GM10266 (cell line): ENCODE measurements at regions not wholly inside any gene's neighbourhood (a gene's known extent, or its start where the extent isn't known, plus 50 kb on each side); places are given as distances from the start of the nearest gene placed in this dataset.
"Not testable (repeated sequence)": the region's sequence is repeated elsewhere in the genome, so short reads cannot be mapped to it uniquely, and the experiment has no call there.

Experiments
- DNase-seq: peaks from one replicate; pipeline ENCODE4 v3.0.0; 2012; ENCODE audit errors: extremely low spot score
- CTCF ChIP-seq: IDR thresholded peaks from 2 replicates; pipeline ENCODE4 v1.5.1; 2012; ENCODE audit warnings: mild to moderate bottlenecking, low read depth; ENCODE audit not compliant: control insufficient read depth, insufficient read depth; ENCODE audit errors: missing control alignments

- no peak for DNase-seq
- no peak for TF ChIP-seq CTCF
Observed at GRCh38 chr10:3321123-3321522, 148.5 kb upstream of the PITRM1 start.

GRCh38 chr10:3319811-3320226 lies 147.2 kb upstream of the PITRM1 start:
- no peak for DNase-seq
- no peak for TF ChIP-seq CTCF

- DNase-seq, result not testable (repeated sequence)
Observed at GRCh38 chr10:3318480-3318807, 145.9 kb upstream of the PITRM1 start.

- not testable (repeated sequence) for DNase-seq
Observed at GRCh38 chr10:3317553-3318479, 145.2 kb upstream of the PITRM1 start.

GRCh38 chr10:3314445-3315085 lies 142.0 kb upstream of the PITRM1 start:
- DNase-seq, result not testable (repeated sequence)

- DNase-seq, result not testable (repeated sequence)
Observed at GRCh38 chr10:3313784-3314444, 141.3 kb upstream of the PITRM1 start.

- DNase-seq, result no peak
- no peak for TF ChIP-seq CTCF
Observed at GRCh38 chr10:3312403-3312940, 139.9 kb upstream of the PITRM1 start.

GRCh38 chr10:3310016-3310784 lies 137.6 kb upstream of the PITRM1 start:
- TF ChIP-seq CTCF, result no peak
- DNase-seq, result no peak

- no peak for DNase-seq
- TF ChIP-seq CTCF, result no peak
Observed at GRCh38 chr10:3306050-3306449, 133.5 kb upstream of the PITRM1 start.
